Neuronal stem cell (in vitro differentiated cells): ENCODE measurements at regions not wholly inside any gene's neighbourhood (a gene's known extent, or its start where the extent isn't known, plus 50 kb on each side); places are given as distances from the start of the nearest gene placed in this dataset.

Source experiments
- DNase-seq: peaks from one replicate; pipeline ENCODE4 v3.0.0-alpha.2; 2013; ENCODE audit warnings: low spot score
- H2AFZ ChIP-seq: one replicate; pipeline ENCODE4 v1.6.1; 2013; ENCODE audit warnings: mild to moderate bottlenecking, low read length, inconsistent platforms
- H2AK5ac ChIP-seq: 2 replicates; pipeline ENCODE4 v1.6.1; 2013; ENCODE audit warnings: low read depth, mild to moderate bottlenecking, inconsistent platforms, low read length, moderate library complexity, mixed read lengths
- H2BK120ac ChIP-seq: 2 replicates; pipeline ENCODE4 v1.6.1; 2013; ENCODE audit warnings: low read depth, mild to moderate bottlenecking, inconsistent platforms, low read length, moderate library complexity, mixed read lengths
- H2BK12ac ChIP-seq: one replicate; pipeline ENCODE4 v1.6.1; 2013; ENCODE audit warnings: low read length, inconsistent platforms
- H2BK15ac ChIP-seq: 2 replicates; pipeline ENCODE4 v1.6.1; 2013; ENCODE audit warnings: mild to moderate bottlenecking, low read length, inconsistent platforms, mixed read lengths
- H2BK5ac ChIP-seq: one replicate; pipeline ENCODE4 v1.6.1; 2013; ENCODE audit warnings: inconsistent platforms, mild to moderate bottlenecking, low read length, moderate library complexity
- H3K14ac ChIP-seq: one replicate; pipeline ENCODE4 v1.6.1; 2013; ENCODE audit warnings: low read length, inconsistent platforms
- H3K18ac ChIP-seq: 2 replicates; pipeline ENCODE4 v1.6.1; 2013; ENCODE audit warnings: low read length, inconsistent platforms
- H3K23ac ChIP-seq: 2 replicates; pipeline ENCODE4 v1.6.1; 2013; ENCODE audit warnings: low read depth, mild to moderate bottlenecking, mixed read lengths, low read length, inconsistent platforms; ENCODE audit not compliant: poor library complexity
- H3K27ac ChIP-seq: replicated peaks from 3 replicates; pipeline ENCODE4 v1.5.1; 2013; ENCODE audit warnings: low read length, inconsistent platforms
- H3K27me3 ChIP-seq, 3 experiments: 2 replicates each; pipeline ENCODE4 v1.6.1; 2013; ENCODE audit warnings: low read length in 3 of 3, mild to moderate bottlenecking in 2 of 3, inconsistent platforms in 1 of 3, low read depth in 1 of 3, mixed read lengths in 1 of 3, moderate library complexity in 1 of 3; ENCODE audit not compliant: control insufficient read depth in 3 of 3, insufficient read depth in 3 of 3
- H3K36me3 ChIP-seq, 2 donors: replicated peaks in 1 of 2; 2 replicates each; pipeline ENCODE4 v1.6.1; 2013; ENCODE audit warnings: low read length in 2 of 2; ENCODE audit not compliant: control insufficient read depth in 2 of 2, insufficient read depth in 2 of 2
- H3K4ac ChIP-seq: 2 replicates; pipeline ENCODE4 v1.6.1; 2013; ENCODE audit warnings: inconsistent platforms, mild to moderate bottlenecking, low read length, moderate library complexity
- H3K4me1 ChIP-seq, 2 donors: 1 replicate in 1 of 2; 2 replicates in 1 of 2; pipeline ENCODE4 v1.6.1; 2013; ENCODE audit warnings: low read length in 2 of 2, low read depth in 1 of 2; ENCODE audit not compliant: control insufficient read depth in 2 of 2, insufficient read depth in 1 of 2
- H3K4me2 ChIP-seq: one replicate; pipeline ENCODE4 v1.6.1; 2013; ENCODE audit warnings: mild to moderate bottlenecking, low read length, inconsistent platforms; ENCODE audit not compliant: insufficient read depth, poor library complexity, severe bottlenecking
- H3K4me3 ChIP-seq, 2 donors: 2 replicates each; pipeline ENCODE4 v1.5.1; 2013; ENCODE audit warnings: low read length in 2 of 2, mild to moderate bottlenecking in 2 of 2, inconsistent platforms in 1 of 2, moderate library complexity in 1 of 2
- H3K79me1 ChIP-seq: one replicate; pipeline ENCODE4 v1.6.1; 2013; ENCODE audit warnings: low read depth, mild to moderate bottlenecking, inconsistent platforms, low read length, moderate library complexity
- H3K9ac ChIP-seq: one replicate; pipeline ENCODE4 v1.6.1; 2013; ENCODE audit warnings: mild to moderate bottlenecking, low read depth, low read length, inconsistent platforms; ENCODE audit not compliant: poor library complexity
- H3K9me3 ChIP-seq, 2 donors: replicated peaks in 1 of 2; 2 replicates each; pipeline versions ENCODE3 to v1.6.1; 2013; ENCODE audit warnings: low read length in 2 of 2, mild to moderate bottlenecking in 2 of 2, inconsistent platforms in 1 of 2, low read depth in 1 of 2, mixed read lengths in 1 of 2, moderate library complexity in 1 of 2; ENCODE audit not compliant: control insufficient read depth in 2 of 2, insufficient read depth in 1 of 2
- H4K8ac ChIP-seq: one replicate; pipeline ENCODE4 v1.6.1; 2013; ENCODE audit warnings: low read depth, mild to moderate bottlenecking, inconsistent platforms, low read length, moderate library complexity
- H4K91ac ChIP-seq: one replicate; pipeline ENCODE4 v1.6.1; 2013; ENCODE audit warnings: low read length, low read depth, mild to moderate bottlenecking, inconsistent platforms; ENCODE audit not compliant: poor library complexity
- WGBS, 2 donors: extraction: QIAGEN DNeasy Blood & Tissue Kit; methylation state at CpG; one replicate each; pipeline ENCODE4 v1.1.7; 2013; ENCODE audit warnings: missing lambda C conversion rate in 2 of 2, mixed read lengths in 1 of 2; ENCODE audit not compliant: insufficient read length in 2 of 2, insufficient replicate concordance in 1 of 2; ENCODE audit errors: extremely low coverage in 2 of 2; 5-methylcytosine and 5-hydroxymethylcytosine counted together

- no peak overlapping the region for H3K4me3 ChIP-seq
- H3K4me2 ChIP-seq: no peak overlapping the region
- no CpG with 5 or more reads among the region's 6 CpGs for WGBS, 2 donors
- no peak overlapping the region for H3K4ac ChIP-seq
- no peak overlapping the region for H2BK12ac ChIP-seq
- no peak overlapping the region for H4K8ac ChIP-seq
- no peak overlapping the region for H3K18ac ChIP-seq
- no peak overlapping the region for H3K23ac ChIP-seq
- no peaks in the 10 kb centered on the region for H3K27me3 ChIP-seq
- H3K9me3 ChIP-seq: peaks cover 0 to 5% of the 10 kb centered on the region in 2 donors
- no peaks in the 10 kb centered on the region for H3K36me3 ChIP-seq
- H3K79me1 ChIP-seq: no peaks in the 10 kb centered on the region
- H2BK5ac ChIP-seq: no peak overlapping the region
- H3K9ac ChIP-seq: no peak overlapping the region
- no peak overlapping the region for H3K14ac ChIP-seq
- no peak overlapping the region for H3K27ac ChIP-seq
- H2AFZ ChIP-seq: no peak overlapping the region
- H3K4me1 ChIP-seq: peaks cover 9 to 11% of the 10 kb centered on the region in 2 donors
- H2AK5ac ChIP-seq: no peak overlapping the region
- no peak overlapping the region for H2BK120ac ChIP-seq
- DNase-seq: no peak
- no peak overlapping the region for H4K91ac ChIP-seq
- H2BK15ac ChIP-seq: no peak overlapping the region
Measured at GRCh38 chr10:3395458-3395861, 222.9 kb upstream of the PITRM1 start.

GRCh38 chr10:3395041-3395440, 222.5 kb upstream of the PITRM1 start:
- Histone ChIP-seq H3K36me3 (no peaks in the 10 kb centered on the region), H3K14ac (no peak overlapping the region), H2BK5ac (no peak overlapping the region), H3K27me3 (no peaks in the 10 kb centered on the region), H2AK5ac (no peak overlapping the region), H3K23ac (no peak overlapping the region), H3K4me1 (peaks cover 8 to 11% of the 10 kb centered on the region in 2 donors), H3K4me2 (no peak overlapping the region), H3K79me1 (no peaks in the 10 kb centered on the region), H3K9ac (no peak overlapping the region), H2BK120ac (no peak overlapping the region), H3K27ac (no peak overlapping the region), H3K4ac (no peak overlapping the region), H3K9me3 (peaks cover 0 to 5% of the 10 kb centered on the region in 2 donors), H4K8ac (no peak overlapping the region), H4K91ac (no peak overlapping the region), H3K18ac (no peak overlapping the region), H2AFZ (no peak overlapping the region), H2BK15ac (no peak overlapping the region), H2BK12ac (no peak overlapping the region), H3K4me3 (no peak overlapping the region)
- no CpG with 5 or more reads among the region's 3 CpGs for WGBS, 2 donors
- DNase-seq: no peak

- H3K14ac ChIP-seq: no peak overlapping the region
- no peak overlapping the region for H3K18ac ChIP-seq
- H3K4me1 ChIP-seq: peaks cover 0 to 8% of the 10 kb centered on the region in 2 donors
- no peaks in the 10 kb centered on the region for H3K36me3 ChIP-seq
- no peak overlapping the region for H2BK120ac ChIP-seq
- no peak overlapping the region for H4K91ac ChIP-seq
- H3K4me3 ChIP-seq: no peak overlapping the region
- H3K4ac ChIP-seq: no peak overlapping the region
- H3K4me2 ChIP-seq: no peak overlapping the region
- no peak overlapping the region for H3K9ac ChIP-seq
- no peak overlapping the region for H2BK5ac ChIP-seq
- DNase-seq: no peak
- H3K27me3 ChIP-seq: no peaks in the 10 kb centered on the region
- no peaks in the 10 kb centered on the region for H3K79me1 ChIP-seq
- H2AFZ ChIP-seq: no peak overlapping the region
- H3K9me3 ChIP-seq: peaks cover 0 to 2% of the 10 kb centered on the region in 2 donors
- H4K8ac ChIP-seq: no peak overlapping the region
- H2AK5ac ChIP-seq: no peak overlapping the region
- no peak overlapping the region for H2BK12ac ChIP-seq
- H2BK15ac ChIP-seq: no peak overlapping the region
- H3K23ac ChIP-seq: no peak overlapping the region
- no CpG with 5 or more reads among the region's 2 CpGs for WGBS, 2 donors
- H3K27ac ChIP-seq: no peak overlapping the region
Measured at GRCh38 chr10:3393958-3394357, 221.4 kb upstream of the PITRM1 start.

GRCh38 chr10:3391657-3392056, 219.1 kb upstream of the PITRM1 start:
- H3K18ac ChIP-seq: no peak overlapping the region
- H2AFZ ChIP-seq: no peak overlapping the region
- no peak overlapping the region for H3K23ac ChIP-seq
- no peak overlapping the region for H2AK5ac ChIP-seq
- H4K91ac ChIP-seq: no peak overlapping the region
- no peaks in the 10 kb centered on the region for H3K9me3 ChIP-seq
- H3K27me3 ChIP-seq: no peaks in the 10 kb centered on the region
- H3K27ac ChIP-seq: no peak overlapping the region
- H3K4me1 ChIP-seq: peaks cover 0 to 4% of the 10 kb centered on the region in 2 donors
- no peak for DNase-seq
- no peak overlapping the region for H4K8ac ChIP-seq
- H3K4ac ChIP-seq: no peak overlapping the region
- H3K4me3 ChIP-seq: no peak overlapping the region
- H3K9ac ChIP-seq: no peak overlapping the region
- no CpG with 5 or more reads among the region's 1 CpG for WGBS, 2 donors
- no peak overlapping the region for H3K4me2 ChIP-seq
- no peaks in the 10 kb centered on the region for H3K79me1 ChIP-seq
- H2BK120ac ChIP-seq: no peak overlapping the region
- no peak overlapping the region for H2BK12ac ChIP-seq
- no peak overlapping the region for H2BK5ac ChIP-seq
- H2BK15ac ChIP-seq: no peak overlapping the region
- H3K14ac ChIP-seq: no peak overlapping the region
- H3K36me3 ChIP-seq: no peaks in the 10 kb centered on the region
